Karpas-422 (cell line): ENCODE measurements at regions not wholly inside any gene's neighbourhood (a gene's known extent, or its start where the extent isn't known, plus 50 kb on each side); places are given as distances from the start of the nearest gene placed in this dataset.

Source experiments
- DNase-seq: peaks from one replicate; pipeline ENCODE4 v3.0.0-alpha.2; 2015
- H2AFZ ChIP-seq: fragments of 200-600 bp; sonication (generic); 2 replicates; pipeline ENCODE4 v1.6.1; 2014; ENCODE audit warnings: antibody characterized with exemption, low read length, mixed read lengths
- H3K27ac ChIP-seq: fragments of 200-600 bp; sonication (generic); 2 replicates; pipeline ENCODE4 v1.5.1; 2014; ENCODE audit warnings: mild to moderate bottlenecking, low read length, moderate library complexity
- H3K27me3 ChIP-seq: fragments of 200-600 bp; sonication (generic); 2 replicates; pipeline ENCODE4 v1.6.1; 2014; ENCODE audit warnings: low read length, mixed read lengths
- H3K36me3 ChIP-seq: fragments of 200-600 bp; sonication (generic); 2 replicates; pipeline ENCODE4 v1.6.1; 2014; ENCODE audit warnings: low read length, mixed read lengths; ENCODE audit not compliant: insufficient read depth
- H3K4me1 ChIP-seq: fragments of 200-600 bp; sonication (generic); 2 replicates; pipeline ENCODE4 v1.6.1; 2014; ENCODE audit warnings: mild to moderate bottlenecking, low read length, mixed read lengths
- H3K4me2 ChIP-seq: fragments of 200-600 bp; sonication (generic); 2 replicates; pipeline ENCODE4 v1.6.1; 2014; ENCODE audit warnings: low read length, low read depth, mild to moderate bottlenecking; ENCODE audit not compliant: poor library complexity, severe bottlenecking
- H3K4me3 ChIP-seq: fragments of 200-600 bp; sonication (generic); 2 replicates; pipeline ENCODE4 v1.5.1; 2014; ENCODE audit warnings: mild to moderate bottlenecking, antibody characterized with exemption, low read length, mixed read lengths
- H3K79me2 ChIP-seq: fragments of 200-600 bp; sonication (generic); 2 replicates; pipeline ENCODE4 v1.6.1; 2014; ENCODE audit warnings: mild to moderate bottlenecking, low read length, mixed read lengths
- H3K9ac ChIP-seq: fragments of 200-600 bp; sonication (generic); 2 replicates; pipeline ENCODE4 v1.6.0; 2014; ENCODE audit warnings: low read length
- H3K9me2 ChIP-seq: fragments of 200-600 bp; sonication (generic), shearing (Covaris generic); replicated peaks from 2 replicates; pipeline ENCODE4 v1.6.0; 2014; ENCODE audit warnings: mild to moderate bottlenecking, low read length, moderate library complexity; ENCODE audit not compliant: insufficient read depth
- H3K9me3 ChIP-seq: fragments of 300-700, 200-600 bp; sonication (generic); 2 replicates; pipeline ENCODE4 v1.6.1; 2014; ENCODE audit warnings: low read length, mixed read lengths
- H4K20me1 ChIP-seq: fragments of 200-600 bp; sonication (generic); 2 replicates; pipeline ENCODE4 v1.6.1; 2014; ENCODE audit warnings: mild to moderate bottlenecking, antibody characterized with exemption, low read length, low read depth; ENCODE audit not compliant: insufficient read depth

- no peak overlapping the region for H3K4me2 ChIP-seq
- no peaks in the 10 kb centered on the region for H3K79me2 ChIP-seq
- no peaks in the 10 kb centered on the region for H3K9me3 ChIP-seq
- H4K20me1 ChIP-seq: no peaks in the 10 kb centered on the region
- no peak for DNase-seq
- no peaks in the 10 kb centered on the region for H3K4me1 ChIP-seq
- no peaks in the 10 kb centered on the region for H3K27me3 ChIP-seq
- H3K36me3 ChIP-seq: no peaks in the 10 kb centered on the region
- no peak overlapping the region for H2AFZ ChIP-seq
- H3K9ac ChIP-seq: no peak overlapping the region
- no peak overlapping the region for H3K27ac ChIP-seq
- H3K9me2 ChIP-seq: no peaks in the 10 kb centered on the region
- no peak overlapping the region for H3K4me3 ChIP-seq
Observed at GRCh38 chr1:219031809-219032208, 141.9 kb upstream of the LYPLAL1 start.

- H3K9ac ChIP-seq: no peak overlapping the region
- H3K4me1 ChIP-seq: no peaks in the 10 kb centered on the region
- H3K4me2 ChIP-seq: no peak overlapping the region
- H3K27ac ChIP-seq: no peak overlapping the region
- no peak overlapping the region for H3K4me3 ChIP-seq
- no peaks in the 10 kb centered on the region for H3K27me3 ChIP-seq
- H3K79me2 ChIP-seq: no peaks in the 10 kb centered on the region
- H4K20me1 ChIP-seq: no peaks in the 10 kb centered on the region
- no peak for DNase-seq
- H3K36me3 ChIP-seq: no peaks in the 10 kb centered on the region
- H2AFZ ChIP-seq: no peak overlapping the region
- H3K9me3 ChIP-seq: no peaks in the 10 kb centered on the region
- H3K9me2 ChIP-seq: no peaks in the 10 kb centered on the region
Observed at GRCh38 chr1:219038398-219038797, 135.3 kb upstream of the LYPLAL1 start.

GRCh38 chr1:219039017-219039681, 134.5 kb upstream of the LYPLAL1 start:
- Histone ChIP-seq H3K79me2 (no peaks in the 10 kb centered on the region), H3K4me1 (no peaks in the 10 kb centered on the region), H2AFZ (no peak overlapping the region), H3K36me3 (no peaks in the 10 kb centered on the region), H3K9ac (no peak overlapping the region), H3K4me3 (no peak overlapping the region), H3K9me2 (no peaks in the 10 kb centered on the region), H3K27ac (no peak overlapping the region), H3K4me2 (no peak overlapping the region), H4K20me1 (no peaks in the 10 kb centered on the region), H3K27me3 (no peaks in the 10 kb centered on the region), H3K9me3 (no peaks in the 10 kb centered on the region)
- no peak for DNase-seq

- Histone ChIP-seq H3K9me3 (no peaks in the 10 kb centered on the region), H3K79me2 (no peaks in the 10 kb centered on the region), H2AFZ (no peak overlapping the region), H3K4me3 (no peak overlapping the region), H3K9me2 (no peaks in the 10 kb centered on the region), H3K36me3 (no peaks in the 10 kb centered on the region), H3K27ac (no peak overlapping the region), H3K27me3 (no peaks in the 10 kb centered on the region), H4K20me1 (no peaks in the 10 kb centered on the region), H3K9ac (no peak overlapping the region), H3K4me1 (no peaks in the 10 kb centered on the region), H3K4me2 (no peak overlapping the region)
- DNase-seq: no peak
Observed at GRCh38 chr1:219039682-219040154, 134.0 kb upstream of the LYPLAL1 start.

GRCh38 chr1:219040291-219040690, 133.4 kb upstream of the LYPLAL1 start:
- Histone ChIP-seq H3K27ac (no peak overlapping the region), H2AFZ (no peak overlapping the region), H3K4me1 (no peaks in the 10 kb centered on the region), H3K9me2 (no peaks in the 10 kb centered on the region), H3K4me2 (no peak overlapping the region), H3K27me3 (no peaks in the 10 kb centered on the region), H3K4me3 (no peak overlapping the region), H3K79me2 (no peaks in the 10 kb centered on the region), H3K36me3 (no peaks in the 10 kb centered on the region), H3K9me3 (no peaks in the 10 kb centered on the region), H4K20me1 (no peaks in the 10 kb centered on the region), H3K9ac (no peak overlapping the region)
- DNase-seq: no peak

- Histone ChIP-seq H3K9me3 (no peaks in the 10 kb centered on the region), H3K9ac (no peak overlapping the region), H3K4me2 (no peak overlapping the region), H3K9me2 (no peaks in the 10 kb centered on the region), H3K27ac (no peak overlapping the region), H3K27me3 (no peaks in the 10 kb centered on the region), H3K79me2 (no peaks in the 10 kb centered on the region), H3K36me3 (no peaks in the 10 kb centered on the region), H3K4me3 (no peak overlapping the region), H4K20me1 (no peaks in the 10 kb centered on the region), H2AFZ (no peak overlapping the region), H3K4me1 (no peaks in the 10 kb centered on the region)
- no peak for DNase-seq
Observed at GRCh38 chr1:219041141-219041540, 132.5 kb upstream of the LYPLAL1 start.

GRCh38 chr1:219041818-219042217, 131.9 kb upstream of the LYPLAL1 start:
- H3K4me1 ChIP-seq: no peaks in the 10 kb centered on the region

GRCh38 chr1:219042769-219043168, 130.9 kb upstream of the LYPLAL1 start:
- no peaks in the 10 kb centered on the region for H3K36me3 ChIP-seq
- H3K9me3 ChIP-seq: no peaks in the 10 kb centered on the region
- no peak for DNase-seq
- H3K27me3 ChIP-seq: no peaks in the 10 kb centered on the region
- H3K4me2 ChIP-seq: no peak overlapping the region
- no peaks in the 10 kb centered on the region for H3K4me1 ChIP-seq
- H4K20me1 ChIP-seq: no peaks in the 10 kb centered on the region
- no peak overlapping the region for H3K9ac ChIP-seq
- H2AFZ ChIP-seq: no peak overlapping the region
- no peak overlapping the region for H3K27ac ChIP-seq
- no peaks in the 10 kb centered on the region for H3K9me2 ChIP-seq
- H3K4me3 ChIP-seq: no peak overlapping the region
- H3K79me2 ChIP-seq: no peaks in the 10 kb centered on the region

More at GRCh38 chr1:219041818-219042217, 131.9 kb upstream of the LYPLAL1 start:
- H3K36me3 ChIP-seq: no peaks in the 10 kb centered on the region
- no peak overlapping the region for H3K9ac ChIP-seq
- H3K9me2 ChIP-seq: no peaks in the 10 kb centered on the region
- no peak overlapping the region for H2AFZ ChIP-seq
- H3K79me2 ChIP-seq: no peaks in the 10 kb centered on the region
- no peaks in the 10 kb centered on the region for H3K27me3 ChIP-seq
- no peak overlapping the region for H3K4me2 ChIP-seq
- DNase-seq: no peak
- no peak overlapping the region for H3K27ac ChIP-seq
- H4K20me1 ChIP-seq: no peaks in the 10 kb centered on the region
- no peak overlapping the region for H3K4me3 ChIP-seq
- no peaks in the 10 kb centered on the region for H3K9me3 ChIP-seq
